Loucy (cell line): ENCODE measurements at regions not wholly inside any gene's neighbourhood (a gene's known extent, or its start where the extent isn't known, plus 50 kb on each side); places are given as distances from the start of the nearest gene placed in this dataset.

Experiments
- H2AFZ ChIP-seq: fragments of 200-600 bp; sonication (generic); 2 replicates; pipeline ENCODE4 v1.6.0; 2016; ENCODE audit warnings: antibody characterized with exemption, mild to moderate bottlenecking, low read length, moderate library complexity
- H3F3A ChIP-seq: fragments of 200-600 bp; 2 replicates; pipeline ENCODE4 v1.6.0; 2016; ENCODE audit warnings: antibody characterized with exemption, low read depth, mild to moderate bottlenecking
- H3K27me3 ChIP-seq: fragments of 200-600 bp; sonication (generic); 2 replicates; pipeline ENCODE4 v1.6.1; 2014; ENCODE audit warnings: low read length, mild to moderate bottlenecking; ENCODE audit not compliant: insufficient read depth, poor library complexity, severe bottlenecking
- H3K36me3 ChIP-seq: fragments of 200-600 bp; sonication (generic); 2 replicates; pipeline ENCODE4 v1.6.1; 2016; ENCODE audit warnings: low read length; ENCODE audit not compliant: insufficient read depth
- H3K4me1 ChIP-seq: fragments of 200-600 bp; sonication (generic); 2 replicates; pipeline ENCODE4 v1.5.1; 2014; ENCODE audit warnings: low read length, mild to moderate bottlenecking; ENCODE audit not compliant: insufficient read depth, poor library complexity, severe bottlenecking
- H3K4me2 ChIP-seq: fragments of 200-600 bp; sonication (generic); 2 replicates; pipeline ENCODE4 v1.6.0; 2014; ENCODE audit warnings: antibody characterized with exemption, low read length, low read depth, mild to moderate bottlenecking; ENCODE audit not compliant: poor library complexity, severe bottlenecking
- H3K4me3 ChIP-seq: fragments of 200-600 bp; sonication (generic); 2 replicates; pipeline ENCODE4 v1.5.1; 2014; ENCODE audit warnings: low read length, mild to moderate bottlenecking, mixed read lengths; ENCODE audit not compliant: poor library complexity, severe bottlenecking
- H3K79me2 ChIP-seq: fragments of 200-600 bp; sonication (generic); 2 replicates; pipeline ENCODE4 v1.6.1; 2014; ENCODE audit warnings: low read length; ENCODE audit not compliant: insufficient read depth
- H3K9ac ChIP-seq: fragments of 200-600 bp; sonication (generic); 2 replicates; pipeline ENCODE4 v1.6.0; 2014; ENCODE audit warnings: mild to moderate bottlenecking, low read depth, low read length, moderate library complexity; ENCODE audit not compliant: poor library complexity, severe bottlenecking
- H3K9me2 ChIP-seq: fragments of 200-600 bp; sonication (generic); replicated peaks from 2 replicates; pipeline ENCODE4 v1.6.1; 2016; ENCODE audit warnings: low read depth, low read length, mixed read lengths
- H3K9me3 ChIP-seq: fragments of 200-600 bp; sonication (generic); 2 replicates; pipeline ENCODE4 v1.6.1; 2014; ENCODE audit warnings: mild to moderate bottlenecking, antibody characterized with exemption, low read length, low read depth; ENCODE audit not compliant: insufficient read depth
- H4K20me1 ChIP-seq: fragments of 200-600 bp; sonication (generic); 2 replicates; pipeline ENCODE4 v1.6.0; 2014; ENCODE audit warnings: antibody characterized with exemption, low read length, mild to moderate bottlenecking; ENCODE audit not compliant: insufficient read depth, poor library complexity, severe bottlenecking
- CTCF ChIP-seq: fragments of 200-600 bp; sonication (generic); conservative IDR thresholded peaks from 2 replicates; pipeline ENCODE4 v1.5.1; 2014; ENCODE audit warnings: mild to moderate bottlenecking, antibody characterized with exemption, low read length
- EZH2phosphoT487 ChIP-seq: fragments of 200-600 bp; IDR thresholded peaks from 2 replicates; pipeline ENCODE4 v1.6.1; 2018; ENCODE audit warnings: antibody characterized with exemption, mild to moderate bottlenecking, moderate library complexity, borderline replicate concordance

GRCh38 chr3:181880331-181880730 lies 168.6 kb downstream of the SOX2 start:
- H3K9ac ChIP-seq: no peak overlapping the region
- H3K36me3 ChIP-seq: no peaks in the 10 kb centered on the region
- H3K4me3 ChIP-seq: no peak overlapping the region
- no peak overlapping the region for H2AFZ ChIP-seq
- H3K9me3 ChIP-seq: no peaks in the 10 kb centered on the region
- H3K79me2 ChIP-seq: no peaks in the 10 kb centered on the region
- TF ChIP-seq EZH2phosphoT487: no peak
- no peak for TF ChIP-seq CTCF
- H4K20me1 ChIP-seq: no peaks in the 10 kb centered on the region
- no peaks in the 10 kb centered on the region for H3K27me3 ChIP-seq
- no peaks in the 10 kb centered on the region for H3K4me1 ChIP-seq
- no peaks in the 10 kb centered on the region for H3K9me2 ChIP-seq
- H3F3A ChIP-seq: no peaks in the 10 kb centered on the region
- H3K4me2 ChIP-seq: no peak overlapping the region

GRCh38 chr3:181881749-181882148 lies 170.0 kb downstream of the SOX2 start:
- Histone ChIP-seq H3K36me3 (no peaks in the 10 kb centered on the region), H3K4me3 (no peak overlapping the region), H2AFZ (no peak overlapping the region), H3K27me3 (no peaks in the 10 kb centered on the region), H3K9me3 (no peaks in the 10 kb centered on the region), H3K9ac (no peak overlapping the region), H3K79me2 (no peaks in the 10 kb centered on the region), H3K4me2 (no peak overlapping the region), H3K9me2 (no peaks in the 10 kb centered on the region), H3F3A (no peaks in the 10 kb centered on the region), H3K4me1 (no peaks in the 10 kb centered on the region), H4K20me1 (no peaks in the 10 kb centered on the region)
- TF ChIP-seq CTCF (no peak), EZH2phosphoT487 (no peak)

GRCh38 chr3:181885868-181886630 lies 174.3 kb downstream of the SOX2 start:
- no peak overlapping the region for H3K4me2 ChIP-seq
- no peaks in the 10 kb centered on the region for H3K27me3 ChIP-seq
- no peaks in the 10 kb centered on the region for H3K9me2 ChIP-seq
- no peak overlapping the region for H3K4me3 ChIP-seq
- no peaks in the 10 kb centered on the region for H3F3A ChIP-seq
- H3K4me1 ChIP-seq: no peaks in the 10 kb centered on the region
- no peaks in the 10 kb centered on the region for H4K20me1 ChIP-seq
- TF ChIP-seq EZH2phosphoT487: no peak
- no peak for TF ChIP-seq CTCF
- H3K9me3 ChIP-seq: no peaks in the 10 kb centered on the region
- no peak overlapping the region for H3K9ac ChIP-seq
- no peaks in the 10 kb centered on the region for H3K79me2 ChIP-seq
- no peaks in the 10 kb centered on the region for H3K36me3 ChIP-seq
- no peak overlapping the region for H2AFZ ChIP-seq
